ENCODE measurements at regions not wholly inside any gene's neighbourhood (a gene's known extent, or its start where the extent isn't known, plus 50 kb on each side); places are given as distances from the start of the nearest gene placed in this dataset.

DNA sequence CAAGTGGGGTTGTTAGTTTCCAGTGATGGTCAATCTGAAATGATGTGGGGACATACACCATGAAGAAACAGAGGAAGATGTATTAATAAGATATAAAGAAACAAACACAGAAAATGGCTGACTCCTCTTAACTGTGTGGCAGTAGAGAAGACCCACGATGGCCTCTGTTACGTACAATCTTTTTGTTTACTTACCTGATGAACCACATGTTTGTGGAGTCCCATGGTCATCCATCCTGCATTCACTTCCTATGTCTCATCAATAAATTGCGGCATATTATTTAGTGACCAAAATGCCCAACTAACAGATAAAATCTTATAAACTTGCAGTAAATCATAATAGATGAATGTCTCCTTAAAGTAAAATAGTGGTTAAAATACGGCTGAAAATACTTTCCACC, 740.1 kb upstream of the LINC00305 start:
- 90% methylated on average over 4 of the region's 4 CpGs for WGBS (ENCODE audit: low lambda C conversion rate, missing lambda C conversion rate)
- DNase-seq (ENCODE audit: low spot score): no peak
- Histone ChIP-seq H3K27ac (no peak overlapping the region), H2AFZ (no peak overlapping the region), H3K36me3 (replicated peaks; ENCODE audit: insufficient read depth, low read depth) (no peaks in the 10 kb centered on the region), H3K79me2 (no peaks in the 10 kb centered on the region), H4K20me1 (ENCODE audit: insufficient read depth, poor library complexity, severe bottlenecking) (no peaks in the 10 kb centered on the region), H3K9me3 (ENCODE audit: low read depth) (no peaks in the 10 kb centered on the region), H3K4me1 (ENCODE audit: insufficient read depth) (no peaks in the 10 kb centered on the region), H3K4me2 (no peak overlapping the region), H3K27me3 (no peaks in the 10 kb centered on the region), H3K4me3 (no peak overlapping the region), H3K9me2 (replicated peaks; ENCODE audit: insufficient read depth) (no peaks in the 10 kb centered on the region)
- TF ChIP-seq EZH2 (IDR thresholded peaks at IDR 0.05; ENCODE audit: borderline replicate concordance) (no peak), CTCF (IDR thresholded peaks at IDR 0.05; ENCODE audit: poor library complexity) (no peak), EZH2phosphoT487 (IDR thresholded peaks at IDR 0.05; ENCODE audit: low read depth, severe bottlenecking, unreplicated experiment) (no peak)

GRCh38 chr18:64886995-64887394, 738.1 kb upstream of the LINC00305 start:
- no peaks in the 10 kb centered on the region for H3K79me2 ChIP-seq
- no peaks in the 10 kb centered on the region for H3K9me3 ChIP-seq (ENCODE audit: low read depth)
- H4K20me1 ChIP-seq (ENCODE audit: insufficient read depth, poor library complexity, severe bottlenecking): no peaks in the 10 kb centered on the region
- no peaks in the 10 kb centered on the region for H3K4me1 ChIP-seq (ENCODE audit: insufficient read depth)
- H3K4me3 ChIP-seq: no peak overlapping the region
- H3K9me2 ChIP-seq (replicated peaks; ENCODE audit: insufficient read depth): no peaks in the 10 kb centered on the region
- no peak overlapping the region for H3K27ac ChIP-seq
- 100% methylated on average over 1 of the region's 1 CpG for WGBS (ENCODE audit: low lambda C conversion rate, missing lambda C conversion rate)
- DNase-seq (ENCODE audit: low spot score): no peak
- H3K36me3 ChIP-seq (replicated peaks; ENCODE audit: insufficient read depth, low read depth): no peaks in the 10 kb centered on the region
- H3K27me3 ChIP-seq: no peaks in the 10 kb centered on the region
- no peak for TF ChIP-seq CTCF (IDR thresholded peaks at IDR 0.05; ENCODE audit: poor library complexity)
- no peak for TF ChIP-seq EZH2phosphoT487 (IDR thresholded peaks at IDR 0.05; ENCODE audit: low read depth, severe bottlenecking, unreplicated experiment)
- no peak for TF ChIP-seq EZH2 (IDR thresholded peaks at IDR 0.05; ENCODE audit: borderline replicate concordance)
- no peak overlapping the region for H2AFZ ChIP-seq
- no peak overlapping the region for H3K4me2 ChIP-seq

DNA sequence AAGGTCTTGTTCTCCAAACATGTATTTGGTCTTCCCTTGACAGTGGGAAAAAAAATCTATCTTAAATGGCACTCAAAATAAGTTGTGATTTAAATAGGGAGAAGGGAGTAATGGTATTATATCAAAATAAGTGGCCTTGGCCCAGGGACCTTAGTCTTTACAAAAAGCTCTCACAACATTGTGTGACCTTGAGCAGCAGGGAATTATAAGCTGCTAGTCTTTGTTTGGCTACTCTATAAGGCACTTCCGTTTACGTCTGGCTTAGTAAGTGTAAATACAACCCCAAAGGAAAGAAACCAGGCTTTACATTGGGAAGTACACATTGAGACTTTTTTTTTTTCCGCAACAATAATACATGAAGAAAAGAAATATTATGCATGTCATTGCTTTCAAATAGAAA, 734.0 kb upstream of the LINC00305 start:
- Histone ChIP-seq H4K20me1 (ENCODE audit: insufficient read depth, poor library complexity, severe bottlenecking) (no peaks in the 10 kb centered on the region), H3K4me2 (no peak overlapping the region), H3K9me3 (ENCODE audit: low read depth) (no peaks in the 10 kb centered on the region), H3K79me2 (no peaks in the 10 kb centered on the region), H2AFZ (no peak overlapping the region), H3K9me2 (replicated peaks; ENCODE audit: insufficient read depth) (no peaks in the 10 kb centered on the region), H3K4me1 (ENCODE audit: insufficient read depth) (no peaks in the 10 kb centered on the region), H3K27ac (no peak overlapping the region), H3K4me3 (no peak overlapping the region), H3K36me3 (replicated peaks; ENCODE audit: insufficient read depth, low read depth) (no peaks in the 10 kb centered on the region), H3K27me3 (no peaks in the 10 kb centered on the region)
- TF ChIP-seq CTCF (IDR thresholded peaks at IDR 0.05; ENCODE audit: poor library complexity) (no peak), EZH2 (IDR thresholded peaks at IDR 0.05; ENCODE audit: borderline replicate concordance) (no peak), EZH2phosphoT487 (IDR thresholded peaks at IDR 0.05; ENCODE audit: low read depth, severe bottlenecking, unreplicated experiment) (no peak)
- 53% methylated on average over 3 of the region's 3 CpGs for WGBS (ENCODE audit: low lambda C conversion rate, missing lambda C conversion rate)
- DNase-seq (ENCODE audit: low spot score): no peak

- Histone ChIP-seq H3K4me1 (ENCODE audit: insufficient read depth) (no peaks in the 10 kb centered on the region), H3K36me3 (replicated peaks; ENCODE audit: insufficient read depth, low read depth) (no peaks in the 10 kb centered on the region), H3K9me3 (ENCODE audit: low read depth) (no peaks in the 10 kb centered on the region), H3K27me3 (no peaks in the 10 kb centered on the region), H4K20me1 (ENCODE audit: insufficient read depth, poor library complexity, severe bottlenecking) (no peaks in the 10 kb centered on the region), H3K9me2 (replicated peaks; ENCODE audit: insufficient read depth) (no peaks in the 10 kb centered on the region), H3K4me2 (no peak overlapping the region), H3K4me3 (no peak overlapping the region), H3K79me2 (no peaks in the 10 kb centered on the region), H3K27ac (no peak overlapping the region), H2AFZ (no peak overlapping the region)
- TF ChIP-seq CTCF (IDR thresholded peaks at IDR 0.05; ENCODE audit: poor library complexity): no peak
- no peak for TF ChIP-seq EZH2 (IDR thresholded peaks at IDR 0.05; ENCODE audit: borderline replicate concordance)
- no peak for TF ChIP-seq EZH2phosphoT487 (IDR thresholded peaks at IDR 0.05; ENCODE audit: low read depth, severe bottlenecking, unreplicated experiment)
- 96% methylated on average over 4 of the region's 4 CpGs for WGBS (ENCODE audit: low lambda C conversion rate, missing lambda C conversion rate)
- DNase-seq (ENCODE audit: low spot score): no peak
Measured at GRCh38 chr18:64876833-64877232, 727.9 kb upstream of the LINC00305 start.

All from hepatocyte (in vitro differentiated cells).